ENCODE measurements at regions not wholly inside any gene's neighbourhood (a gene's known extent, or its start where the extent isn't known, plus 50 kb on each side); places are given as distances from the start of the nearest gene placed in this dataset.

GRCh38 chr11:72523991-72524390 is 89.7 kb upstream of the CLPB start:
- TF ChIP-seq CSDC2 (CRISPR knock-in tag; IDR thresholded peaks at IDR 0.05) (no peak), PATZ1 (CRISPR knock-in tag; IDR thresholded peaks at IDR 0.05; ENCODE audit: borderline replicate concordance) (no peak)
- TF ChIP-seq, protein P1, sequence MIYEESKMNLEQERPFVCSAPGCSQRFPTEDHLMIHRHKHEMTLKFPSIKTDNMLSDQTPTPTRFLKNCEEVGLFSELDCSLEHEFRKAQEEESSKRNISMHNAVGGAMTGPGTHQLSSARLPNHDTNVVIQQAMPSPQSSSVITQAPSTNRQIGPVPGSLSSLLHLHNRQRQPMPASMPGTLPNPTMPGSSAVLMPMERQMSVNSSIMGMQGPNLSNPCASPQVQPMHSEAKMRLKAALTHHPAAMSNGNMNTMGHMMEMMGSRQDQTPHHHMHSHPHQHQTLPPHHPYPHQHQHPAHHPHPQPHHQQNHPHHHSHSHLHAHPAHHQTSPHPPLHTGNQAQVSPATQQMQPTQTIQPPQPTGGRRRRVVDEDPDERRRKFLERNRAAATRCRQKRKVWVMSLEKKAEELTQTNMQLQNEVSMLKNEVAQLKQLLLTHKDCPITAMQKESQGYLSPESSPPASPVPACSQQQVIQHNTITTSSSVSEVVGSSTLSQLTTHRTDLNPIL (CRISPR knock-in tag; IDR thresholded peaks at IDR 0.05; ENCODE audit: low read depth): no peak

Data from SK-N-SH treated with all-trans-retinoic acid at 6 μM for 48 hours (cell line).